GM23338 (cell line): ENCODE measurements at regions not wholly inside any gene's neighbourhood (a gene's known extent, or its start where the extent isn't known, plus 50 kb on each side); places are given as distances from the start of the nearest gene placed in this dataset.

Source experiments
- ATAC-seq: fragments of 200-7000 bp; cut with Tn5 transposase; 3 replicates; pipeline ENCODE4 v1.9.1; 2020
- DNase-seq: peaks from one replicate; pipeline ENCODE4 v3.0.0-alpha.2; 2015; ENCODE audit warnings: low spot score
- H2AFZ ChIP-seq: fragments of 200-600 bp; sonication (generic); 2 replicates; pipeline ENCODE4 v1.8.0; 2016; ENCODE audit warnings: antibody characterized with exemption, mild to moderate bottlenecking, moderate library complexity
- H3F3A ChIP-seq: fragments of 200-600 bp; sonication (generic); replicated peaks from 2 replicates; pipeline ENCODE4 v1.8.0; 2017; ENCODE audit warnings: antibody characterized with exemption, mixed run types, low read depth
- H3K27ac ChIP-seq: fragments of 200-600 bp; sonication (generic); 2 replicates; pipeline ENCODE4 v1.6.1; 2016; ENCODE audit warnings: low read depth
- H3K27me3 ChIP-seq: fragments of 200-600 bp; sonication (generic); 2 replicates; pipeline ENCODE4 v1.8.0; 2016; ENCODE audit warnings: mild to moderate bottlenecking, mixed run types, moderate library complexity; ENCODE audit not compliant: insufficient read depth
- H3K36me3 ChIP-seq: fragments of 200-600 bp; sonication (generic); 2 replicates; pipeline ENCODE4 v1.8.0; 2016; ENCODE audit warnings: mild to moderate bottlenecking; ENCODE audit not compliant: insufficient read depth
- H3K4me1 ChIP-seq: fragments of 200-600 bp; sonication (generic); 2 replicates; pipeline ENCODE4 v1.8.0; 2016; ENCODE audit warnings: mild to moderate bottlenecking, moderate library complexity; ENCODE audit not compliant: insufficient read depth
- H3K4me2 ChIP-seq: fragments of 200-600 bp; sonication (generic); 2 replicates; pipeline ENCODE4 v1.7.1; 2017; ENCODE audit warnings: mixed run types
- H3K4me3 ChIP-seq: fragments of 200-600 bp; sonication (generic); 2 replicates; pipeline ENCODE4 v1.6.1; 2016; ENCODE audit warnings: mixed run types
- H3K79me2 ChIP-seq: fragments of 200-600 bp; sonication (generic); replicated peaks from 2 replicates; pipeline ENCODE4 v1.8.0; 2017; ENCODE audit warnings: mild to moderate bottlenecking; ENCODE audit not compliant: insufficient read depth
- H3K9me2 ChIP-seq: fragments of 200-600 bp; sonication (generic); 2 replicates; pipeline ENCODE4 v1.8.0; 2017; ENCODE audit not compliant: insufficient read depth
- H4K20me1 ChIP-seq: fragments of 200-600 bp; sonication (generic); replicated peaks from 2 replicates; pipeline ENCODE4 v1.8.0; 2017; ENCODE audit warnings: mild to moderate bottlenecking; ENCODE audit not compliant: insufficient read depth
- H3K27ac Mint-ChIP-seq: 2 replicates; pipeline ENCODE4 v1.8.0; 2020; ENCODE audit warnings: inconsistent platforms, mild to moderate bottlenecking, moderate library complexity, mixed read lengths
- H3K27me3 Mint-ChIP-seq: 3 replicates; pipeline ENCODE4 v1.8.0; 2022; ENCODE audit warnings: low read depth, mild to moderate bottlenecking, moderate library complexity, mixed read lengths, inconsistent platforms; ENCODE audit not compliant: insufficient read depth, poor library complexity
- H3K36me3 Mint-ChIP-seq: 3 replicates; pipeline ENCODE4 v1.8.0; 2021; ENCODE audit warnings: low read depth, mild to moderate bottlenecking, inconsistent platforms, moderate library complexity, mixed read lengths
- H3K4me1 Mint-ChIP-seq: 3 replicates; pipeline ENCODE4 v1.8.0; 2020; ENCODE audit warnings: mild to moderate bottlenecking, inconsistent platforms, mixed read lengths
- H3K4me3 Mint-ChIP-seq: 3 replicates; pipeline ENCODE4 v1.8.0; 2021; ENCODE audit warnings: moderate library complexity, mild to moderate bottlenecking, inconsistent platforms, mixed read lengths
- H3K9me3 Mint-ChIP-seq: 3 replicates; pipeline ENCODE4 v1.8.0; 2020; ENCODE audit warnings: moderate library complexity, mild to moderate bottlenecking, inconsistent platforms, mixed read lengths
- CREB1 ChIP-seq: fragments of 250-450 bp; sonication (Bioruptor Pico); IDR thresholded peaks from 2 replicates; pipeline ENCODE4 v1.5.0; 2020; ENCODE audit warnings: low read depth, mild to moderate bottlenecking, moderate library complexity
- EZH2 ChIP-seq: fragments of 200-600 bp; sonication (generic); IDR thresholded peaks from one replicate; pipeline ENCODE4 v1.8.0; 2017; ENCODE audit warnings: antibody characterized with exemption, mild to moderate bottlenecking, low read depth; ENCODE audit not compliant: unreplicated experiment
- EZH2phosphoT487 ChIP-seq: fragments of 200-600 bp; sonication (generic); IDR thresholded peaks from one replicate; pipeline ENCODE4 v1.8.1; 2018; ENCODE audit warnings: antibody characterized with exemption; ENCODE audit not compliant: unreplicated experiment
- JUNB ChIP-seq: IDR thresholded peaks from one replicate; pipeline ENCODE4 v1.6.1; 2016; ENCODE audit warnings: antibody characterized with exemption; ENCODE audit not compliant: unreplicated experiment
- NANOG ChIP-seq: IDR thresholded peaks from 2 replicates; pipeline ENCODE4 v1.6.1; 2016; ENCODE audit warnings: antibody characterized with exemption, borderline replicate concordance
- POLR2AphosphoS5 ChIP-seq: IDR thresholded peaks from 2 replicates; pipeline ENCODE4 v1.6.1; 2016; ENCODE audit warnings: antibody characterized with exemption, low read depth
- STAT1 ChIP-seq: IDR thresholded peaks from one replicate; pipeline ENCODE4 v1.6.1; 2016; ENCODE audit warnings: antibody characterized with exemption; ENCODE audit not compliant: unreplicated experiment
- ZNF114 ChIP-seq: fragments of 250-450 bp; sonication (Bioruptor Pico); IDR thresholded peaks from 2 replicates; pipeline ENCODE4 v1.5.0; 2020; ENCODE audit warnings: mild to moderate bottlenecking, moderate library complexity
- ZNF331 ChIP-seq: fragments of 250-450 bp; sonication (Bioruptor Pico); IDR thresholded peaks from 2 replicates; pipeline ENCODE4 v1.5.0; 2020; ENCODE audit warnings: low read depth, mild to moderate bottlenecking, moderate library complexity
- TF ChIP-seq, protein P1 (sequence below): IDR thresholded peaks from one replicate; pipeline ENCODE4 v1.6.1; 2018; ENCODE audit warnings: antibody characterized with exemption; ENCODE audit not compliant: unreplicated experiment
- TF ChIP-seq, protein P2 (sequence below): fragments of 250-450 bp; sonication (Bioruptor Pico); IDR thresholded peaks from 2 replicates; pipeline ENCODE4 v1.5.0; 2020; ENCODE audit warnings: mild to moderate bottlenecking, moderate library complexity
- TF ChIP-seq, protein P3 (sequence below), 2 experiments: fragments of 200-600 bp in 1 of 2; sonication (generic) in 1 of 2; conservative IDR thresholded peaks; 2 replicates each; pipeline versions ENCODE4 v1.5.1 to v1.6.1; 2016 to 2017; ENCODE audit warnings: antibody characterized with exemption in 2 of 2, low read depth in 2 of 2, mild to moderate bottlenecking in 2 of 2, moderate library complexity in 1 of 2
- TF ChIP-seq, protein P4 (sequence below): IDR thresholded peaks from 2 replicates; pipeline ENCODE4 v1.6.1; 2016; ENCODE audit warnings: antibody characterized with exemption

DNA sequence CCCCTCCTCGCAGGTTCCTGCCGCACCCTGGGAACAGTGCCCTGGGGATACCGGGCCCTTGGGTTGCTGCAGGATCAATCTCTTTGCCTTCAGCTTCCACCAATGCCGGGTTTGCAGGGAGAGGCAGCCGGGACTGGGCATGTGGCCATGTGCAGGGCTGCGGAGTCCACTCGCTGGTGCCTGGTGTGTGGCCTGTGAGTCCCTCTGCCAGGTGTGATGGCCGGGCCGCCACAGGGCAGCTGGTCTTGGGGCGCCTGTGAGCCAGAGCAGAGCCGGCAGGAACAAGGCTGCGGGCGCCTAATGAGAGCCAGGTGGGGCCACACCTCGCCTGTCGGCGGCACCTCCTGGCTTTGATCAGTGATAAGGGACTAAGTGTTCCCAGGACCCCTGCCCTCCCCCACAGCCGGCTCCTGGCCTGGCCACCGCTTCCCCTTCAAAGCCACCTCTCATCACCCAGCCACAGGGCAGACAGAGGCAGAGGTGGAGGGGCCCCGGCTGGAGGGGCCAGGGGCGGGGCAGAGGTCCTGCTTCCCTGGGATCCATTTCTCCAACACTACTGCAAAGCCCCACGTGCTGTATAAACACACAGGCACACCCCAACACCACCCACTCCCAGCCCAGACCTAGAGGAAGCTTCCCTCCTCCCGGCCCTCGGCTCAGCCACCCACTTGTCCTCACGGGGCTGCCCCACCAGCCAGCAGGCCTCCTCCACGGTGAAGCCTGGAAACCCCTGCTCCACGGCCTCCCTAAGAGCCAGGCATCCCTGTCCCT lies 132.7 kb downstream of the CPZ start:
- no peaks in the 10 kb centered on the region for H3K4me1 ChIP-seq
- no peak overlapping the region for H3K4me2 ChIP-seq
- no peak overlapping the region for H3K27ac ChIP-seq
- DNase-seq, result peak; percentile 26
- no peaks in the 10 kb centered on the region for H3K36me3 ChIP-seq
- H3K4me3 ChIP-seq, result no peak overlapping the region
- H3K27me3 ChIP-seq, result no peaks in the 10 kb centered on the region
- H3K4me1 Mint-ChIP-seq, result peaks cover 10% of the 10 kb centered on the region
- TF ChIP-seq EZH2 (no peak), NANOG (no peak), CREB1 (CRISPR knock-in tag) (no peak), STAT1 (no peak), ZNF114 (no peak), JUNB (no peak), EZH2phosphoT487 (no peak), ZNF331 (CRISPR knock-in tag) (no peak), POLR2AphosphoS5 (no peak)
- TF ChIP-seq, protein P1, sequence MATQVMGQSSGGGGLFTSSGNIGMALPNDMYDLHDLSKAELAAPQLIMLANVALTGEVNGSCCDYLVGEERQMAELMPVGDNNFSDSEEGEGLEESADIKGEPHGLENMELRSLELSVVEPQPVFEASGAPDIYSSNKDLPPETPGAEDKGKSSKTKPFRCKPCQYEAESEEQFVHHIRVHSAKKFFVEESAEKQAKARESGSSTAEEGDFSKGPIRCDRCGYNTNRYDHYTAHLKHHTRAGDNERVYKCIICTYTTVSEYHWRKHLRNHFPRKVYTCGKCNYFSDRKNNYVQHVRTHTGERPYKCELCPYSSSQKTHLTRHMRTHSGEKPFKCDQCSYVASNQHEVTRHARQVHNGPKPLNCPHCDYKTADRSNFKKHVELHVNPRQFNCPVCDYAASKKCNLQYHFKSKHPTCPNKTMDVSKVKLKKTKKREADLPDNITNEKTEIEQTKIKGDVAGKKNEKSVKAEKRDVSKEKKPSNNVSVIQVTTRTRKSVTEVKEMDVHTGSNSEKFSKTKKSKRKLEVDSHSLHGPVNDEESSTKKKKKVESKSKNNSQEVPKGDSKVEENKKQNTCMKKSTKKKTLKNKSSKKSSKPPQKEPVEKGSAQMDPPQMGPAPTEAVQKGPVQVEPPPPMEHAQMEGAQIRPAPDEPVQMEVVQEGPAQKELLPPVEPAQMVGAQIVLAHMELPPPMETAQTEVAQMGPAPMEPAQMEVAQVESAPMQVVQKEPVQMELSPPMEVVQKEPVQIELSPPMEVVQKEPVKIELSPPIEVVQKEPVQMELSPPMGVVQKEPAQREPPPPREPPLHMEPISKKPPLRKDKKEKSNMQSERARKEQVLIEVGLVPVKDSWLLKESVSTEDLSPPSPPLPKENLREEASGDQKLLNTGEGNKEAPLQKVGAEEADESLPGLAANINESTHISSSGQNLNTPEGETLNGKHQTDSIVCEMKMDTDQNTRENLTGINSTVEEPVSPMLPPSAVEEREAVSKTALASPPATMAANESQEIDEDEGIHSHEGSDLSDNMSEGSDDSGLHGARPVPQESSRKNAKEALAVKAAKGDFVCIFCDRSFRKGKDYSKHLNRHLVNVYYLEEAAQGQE, result no peak
- TF ChIP-seq, protein P2, sequence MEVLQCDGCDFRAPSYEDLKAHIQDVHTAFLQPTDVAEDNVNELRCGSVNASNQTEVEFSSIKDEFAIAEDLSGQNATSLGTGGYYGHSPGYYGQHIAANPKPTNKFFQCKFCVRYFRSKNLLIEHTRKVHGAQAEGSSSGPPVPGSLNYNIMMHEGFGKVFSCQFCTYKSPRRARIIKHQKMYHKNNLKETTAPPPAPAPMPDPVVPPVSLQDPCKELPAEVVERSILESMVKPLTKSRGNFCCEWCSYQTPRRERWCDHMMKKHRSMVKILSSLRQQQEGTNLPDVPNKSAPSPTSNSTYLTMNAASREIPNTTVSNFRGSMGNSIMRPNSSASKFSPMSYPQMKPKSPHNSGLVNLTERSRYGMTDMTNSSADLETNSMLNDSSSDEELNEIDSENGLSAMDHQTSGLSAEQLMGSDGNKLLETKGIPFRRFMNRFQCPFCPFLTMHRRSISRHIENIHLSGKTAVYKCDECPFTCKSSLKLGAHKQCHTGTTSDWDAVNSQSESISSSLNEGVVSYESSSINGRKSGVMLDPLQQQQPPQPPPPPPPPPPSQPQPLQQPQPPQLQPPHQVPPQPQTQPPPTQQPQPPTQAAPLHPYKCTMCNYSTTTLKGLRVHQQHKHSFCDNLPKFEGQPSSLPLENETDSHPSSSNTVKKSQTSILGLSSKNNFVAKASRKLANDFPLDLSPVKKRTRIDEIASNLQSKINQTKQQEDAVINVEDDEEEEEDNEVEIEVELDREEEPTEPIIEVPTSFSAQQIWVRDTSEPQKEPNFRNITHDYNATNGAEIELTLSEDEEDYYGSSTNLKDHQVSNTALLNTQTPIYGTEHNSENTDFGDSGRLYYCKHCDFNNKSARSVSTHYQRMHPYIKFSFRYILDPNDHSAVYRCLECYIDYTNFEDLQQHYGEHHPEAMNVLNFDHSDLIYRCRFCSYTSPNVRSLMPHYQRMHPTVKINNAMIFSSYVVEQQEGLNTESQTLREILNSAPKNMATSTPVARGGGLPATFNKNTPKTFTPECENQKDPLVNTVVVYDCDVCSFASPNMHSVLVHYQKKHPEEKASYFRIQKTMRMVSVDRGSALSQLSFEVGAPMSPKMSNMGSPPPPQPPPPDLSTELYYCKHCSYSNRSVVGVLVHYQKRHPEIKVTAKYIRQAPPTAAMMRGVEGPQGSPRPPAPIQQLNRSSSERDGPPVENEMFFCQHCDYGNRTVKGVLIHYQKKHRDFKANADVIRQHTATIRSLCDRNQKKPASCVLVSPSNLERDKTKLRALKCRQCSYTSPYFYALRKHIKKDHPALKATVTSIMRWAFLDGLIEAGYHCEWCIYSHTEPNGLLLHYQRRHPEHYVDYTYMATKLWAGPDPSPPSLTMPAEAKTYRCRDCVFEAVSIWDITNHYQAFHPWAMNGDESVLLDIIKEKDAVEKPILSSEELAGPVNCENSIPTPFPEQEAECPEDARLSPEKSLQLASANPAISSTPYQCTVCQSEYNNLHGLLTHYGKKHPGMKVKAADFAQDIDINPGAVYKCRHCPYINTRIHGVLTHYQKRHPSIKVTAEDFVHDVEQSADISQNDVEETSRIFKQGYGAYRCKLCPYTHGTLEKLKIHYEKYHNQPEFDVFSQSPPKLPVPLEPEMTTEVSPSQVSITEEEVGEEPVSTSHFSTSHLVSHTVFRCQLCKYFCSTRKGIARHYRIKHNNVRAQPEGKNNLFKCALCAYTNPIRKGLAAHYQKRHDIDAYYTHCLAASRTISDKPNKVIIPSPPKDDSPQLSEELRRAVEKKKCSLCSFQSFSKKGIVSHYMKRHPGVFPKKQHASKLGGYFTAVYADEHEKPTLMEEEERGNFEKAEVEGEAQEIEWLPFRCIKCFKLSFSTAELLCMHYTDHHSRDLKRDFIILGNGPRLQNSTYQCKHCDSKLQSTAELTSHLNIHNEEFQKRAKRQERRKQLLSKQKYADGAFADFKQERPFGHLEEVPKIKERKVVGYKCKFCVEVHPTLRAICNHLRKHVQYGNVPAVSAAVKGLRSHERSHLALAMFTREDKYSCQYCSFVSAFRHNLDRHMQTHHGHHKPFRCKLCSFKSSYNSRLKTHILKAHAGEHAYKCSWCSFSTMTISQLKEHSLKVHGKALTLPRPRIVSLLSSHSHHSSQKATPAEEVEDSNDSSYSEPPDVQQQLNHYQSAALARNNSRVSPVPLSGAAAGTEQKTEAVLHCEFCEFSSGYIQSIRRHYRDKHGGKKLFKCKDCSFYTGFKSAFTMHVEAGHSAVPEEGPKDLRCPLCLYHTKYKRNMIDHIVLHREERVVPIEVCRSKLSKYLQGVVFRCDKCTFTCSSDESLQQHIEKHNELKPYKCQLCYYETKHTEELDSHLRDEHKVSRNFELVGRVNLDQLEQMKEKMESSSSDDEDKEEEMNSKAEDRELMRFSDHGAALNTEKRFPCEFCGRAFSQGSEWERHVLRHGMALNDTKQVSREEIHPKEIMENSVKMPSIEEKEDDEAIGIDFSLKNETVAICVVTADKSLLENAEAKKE (CRISPR knock-in tag), result no peak
- TF ChIP-seq, protein P3, sequence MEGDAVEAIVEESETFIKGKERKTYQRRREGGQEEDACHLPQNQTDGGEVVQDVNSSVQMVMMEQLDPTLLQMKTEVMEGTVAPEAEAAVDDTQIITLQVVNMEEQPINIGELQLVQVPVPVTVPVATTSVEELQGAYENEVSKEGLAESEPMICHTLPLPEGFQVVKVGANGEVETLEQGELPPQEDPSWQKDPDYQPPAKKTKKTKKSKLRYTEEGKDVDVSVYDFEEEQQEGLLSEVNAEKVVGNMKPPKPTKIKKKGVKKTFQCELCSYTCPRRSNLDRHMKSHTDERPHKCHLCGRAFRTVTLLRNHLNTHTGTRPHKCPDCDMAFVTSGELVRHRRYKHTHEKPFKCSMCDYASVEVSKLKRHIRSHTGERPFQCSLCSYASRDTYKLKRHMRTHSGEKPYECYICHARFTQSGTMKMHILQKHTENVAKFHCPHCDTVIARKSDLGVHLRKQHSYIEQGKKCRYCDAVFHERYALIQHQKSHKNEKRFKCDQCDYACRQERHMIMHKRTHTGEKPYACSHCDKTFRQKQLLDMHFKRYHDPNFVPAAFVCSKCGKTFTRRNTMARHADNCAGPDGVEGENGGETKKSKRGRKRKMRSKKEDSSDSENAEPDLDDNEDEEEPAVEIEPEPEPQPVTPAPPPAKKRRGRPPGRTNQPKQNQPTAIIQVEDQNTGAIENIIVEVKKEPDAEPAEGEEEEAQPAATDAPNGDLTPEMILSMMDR (conservative IDR thresholded peaks at IDR 0.05; ENCODE audit: low read depth in 2 of 2), result no peak
- TF ChIP-seq, protein P4, sequence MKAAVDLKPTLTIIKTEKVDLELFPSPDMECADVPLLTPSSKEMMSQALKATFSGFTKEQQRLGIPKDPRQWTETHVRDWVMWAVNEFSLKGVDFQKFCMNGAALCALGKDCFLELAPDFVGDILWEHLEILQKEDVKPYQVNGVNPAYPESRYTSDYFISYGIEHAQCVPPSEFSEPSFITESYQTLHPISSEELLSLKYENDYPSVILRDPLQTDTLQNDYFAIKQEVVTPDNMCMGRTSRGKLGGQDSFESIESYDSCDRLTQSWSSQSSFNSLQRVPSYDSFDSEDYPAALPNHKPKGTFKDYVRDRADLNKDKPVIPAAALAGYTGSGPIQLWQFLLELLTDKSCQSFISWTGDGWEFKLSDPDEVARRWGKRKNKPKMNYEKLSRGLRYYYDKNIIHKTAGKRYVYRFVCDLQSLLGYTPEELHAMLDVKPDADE, result no peak
- no peaks in the 10 kb centered on the region for H3K9me2 ChIP-seq
- peaks cover 10% of the 10 kb centered on the region for H3K27me3 Mint-ChIP-seq
- no peaks in the 10 kb centered on the region for H3F3A ChIP-seq
- no peak overlapping the region for H3K27ac Mint-ChIP-seq
- H3K79me2 ChIP-seq, result no peaks in the 10 kb centered on the region
- H3K9me3 Mint-ChIP-seq, result no peaks in the 10 kb centered on the region; the same call in 2 of the 3 replicates
- no peak overlapping the region for H3K4me3 Mint-ChIP-seq
- H2AFZ ChIP-seq, result no peak overlapping the region
- H4K20me1 ChIP-seq, result 0 out of 2 replicates have a peak, but pooled peaks cover 3% of the 10 kb centered on the region
- ATAC-seq, result peak; percentile 66
- H3K36me3 Mint-ChIP-seq, result no peaks in the 10 kb centered on the region
